HL-60 (cell line): ENCODE measurements at regions not wholly inside any gene's neighbourhood (a gene's known extent, or its start where the extent isn't known, plus 50 kb on each side); places are given as distances from the start of the nearest gene placed in this dataset.

ENCODE experiments used
- DNase-seq, 2 experiments: peaks; one replicate each; pipeline ENCODE4 v3.0.0-alpha.2; 2010 to 2020; ENCODE audit warnings: low read depth in 1 of 2, low spot score in 1 of 2
- H3K27ac ChIP-seq: fragments of 250-450 bp; sonication (Bioruptor Pico); replicated peaks from 2 replicates; pipeline ENCODE4 v1.5.1; 2020; ENCODE audit warnings: mild to moderate bottlenecking, moderate library complexity
- H3K27me3 ChIP-seq: fragments of 250-450 bp; sonication (Bioruptor Pico); 2 replicates; pipeline ENCODE4 v1.5.1; 2021; ENCODE audit warnings: mild to moderate bottlenecking, moderate library complexity; ENCODE audit not compliant: insufficient read depth, poor library complexity, severe bottlenecking
- H3K4me3 ChIP-seq: replicated peaks from 2 replicates; pipeline ENCODE4 v1.5.1; 2011; ENCODE audit warnings: mild to moderate bottlenecking, control low read depth, low read length; ENCODE audit not compliant: insufficient read depth
- GABPA ChIP-seq: IDR thresholded peaks from 2 replicates; pipeline ENCODE4 v1.6.1; 2012; ENCODE audit warnings: low read depth
- POLR2AphosphoS5 ChIP-seq: IDR thresholded peaks from 2 replicates; pipeline ENCODE4 v1.6.1; 2012; ENCODE audit warnings: low read depth
- SPI1 ChIP-seq: IDR thresholded peaks from 2 replicates; pipeline ENCODE4 v1.6.1; 2012; ENCODE audit warnings: low read depth, mild to moderate bottlenecking, borderline replicate concordance
- TF ChIP-seq, protein P1 (sequence below): IDR thresholded peaks from 2 replicates; pipeline ENCODE4 v1.6.1; 2012; ENCODE audit warnings: low read depth; ENCODE audit not compliant: insufficient replicate concordance
- TF ChIP-seq, protein P2 (sequence below): IDR thresholded peaks from one replicate; pipeline ENCODE4 v1.5.1; 2011; ENCODE audit warnings: low read length, control low read depth, inconsistent platforms; ENCODE audit not compliant: insufficient read depth

GRCh38 chr5:164433106-164433870 lies 927.9 kb downstream of the MAT2B start:
- Histone ChIP-seq H3K4me3 (no peak overlapping the region), H3K27ac (no peak overlapping the region), H3K27me3 (no peaks in the 10 kb centered on the region)
- no peak for DNase-seq
- TF ChIP-seq POLR2AphosphoS5 (no peak), GABPA (no peak), SPI1 (no peak)
- TF ChIP-seq, protein P1, sequence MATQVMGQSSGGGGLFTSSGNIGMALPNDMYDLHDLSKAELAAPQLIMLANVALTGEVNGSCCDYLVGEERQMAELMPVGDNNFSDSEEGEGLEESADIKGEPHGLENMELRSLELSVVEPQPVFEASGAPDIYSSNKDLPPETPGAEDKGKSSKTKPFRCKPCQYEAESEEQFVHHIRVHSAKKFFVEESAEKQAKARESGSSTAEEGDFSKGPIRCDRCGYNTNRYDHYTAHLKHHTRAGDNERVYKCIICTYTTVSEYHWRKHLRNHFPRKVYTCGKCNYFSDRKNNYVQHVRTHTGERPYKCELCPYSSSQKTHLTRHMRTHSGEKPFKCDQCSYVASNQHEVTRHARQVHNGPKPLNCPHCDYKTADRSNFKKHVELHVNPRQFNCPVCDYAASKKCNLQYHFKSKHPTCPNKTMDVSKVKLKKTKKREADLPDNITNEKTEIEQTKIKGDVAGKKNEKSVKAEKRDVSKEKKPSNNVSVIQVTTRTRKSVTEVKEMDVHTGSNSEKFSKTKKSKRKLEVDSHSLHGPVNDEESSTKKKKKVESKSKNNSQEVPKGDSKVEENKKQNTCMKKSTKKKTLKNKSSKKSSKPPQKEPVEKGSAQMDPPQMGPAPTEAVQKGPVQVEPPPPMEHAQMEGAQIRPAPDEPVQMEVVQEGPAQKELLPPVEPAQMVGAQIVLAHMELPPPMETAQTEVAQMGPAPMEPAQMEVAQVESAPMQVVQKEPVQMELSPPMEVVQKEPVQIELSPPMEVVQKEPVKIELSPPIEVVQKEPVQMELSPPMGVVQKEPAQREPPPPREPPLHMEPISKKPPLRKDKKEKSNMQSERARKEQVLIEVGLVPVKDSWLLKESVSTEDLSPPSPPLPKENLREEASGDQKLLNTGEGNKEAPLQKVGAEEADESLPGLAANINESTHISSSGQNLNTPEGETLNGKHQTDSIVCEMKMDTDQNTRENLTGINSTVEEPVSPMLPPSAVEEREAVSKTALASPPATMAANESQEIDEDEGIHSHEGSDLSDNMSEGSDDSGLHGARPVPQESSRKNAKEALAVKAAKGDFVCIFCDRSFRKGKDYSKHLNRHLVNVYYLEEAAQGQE = no peak
- TF ChIP-seq, protein P2, sequence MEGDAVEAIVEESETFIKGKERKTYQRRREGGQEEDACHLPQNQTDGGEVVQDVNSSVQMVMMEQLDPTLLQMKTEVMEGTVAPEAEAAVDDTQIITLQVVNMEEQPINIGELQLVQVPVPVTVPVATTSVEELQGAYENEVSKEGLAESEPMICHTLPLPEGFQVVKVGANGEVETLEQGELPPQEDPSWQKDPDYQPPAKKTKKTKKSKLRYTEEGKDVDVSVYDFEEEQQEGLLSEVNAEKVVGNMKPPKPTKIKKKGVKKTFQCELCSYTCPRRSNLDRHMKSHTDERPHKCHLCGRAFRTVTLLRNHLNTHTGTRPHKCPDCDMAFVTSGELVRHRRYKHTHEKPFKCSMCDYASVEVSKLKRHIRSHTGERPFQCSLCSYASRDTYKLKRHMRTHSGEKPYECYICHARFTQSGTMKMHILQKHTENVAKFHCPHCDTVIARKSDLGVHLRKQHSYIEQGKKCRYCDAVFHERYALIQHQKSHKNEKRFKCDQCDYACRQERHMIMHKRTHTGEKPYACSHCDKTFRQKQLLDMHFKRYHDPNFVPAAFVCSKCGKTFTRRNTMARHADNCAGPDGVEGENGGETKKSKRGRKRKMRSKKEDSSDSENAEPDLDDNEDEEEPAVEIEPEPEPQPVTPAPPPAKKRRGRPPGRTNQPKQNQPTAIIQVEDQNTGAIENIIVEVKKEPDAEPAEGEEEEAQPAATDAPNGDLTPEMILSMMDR = no peak

GRCh38 chr5:164435576-164435975 lies 930.2 kb downstream of the MAT2B start:
- DNase-seq = no peak
- Histone ChIP-seq H3K27ac (no peak overlapping the region), H3K27me3 (no peaks in the 10 kb centered on the region), H3K4me3 (no peak overlapping the region)
- TF ChIP-seq SPI1 = no peak
- no peak for TF ChIP-seq POLR2AphosphoS5
- TF ChIP-seq, protein P1 = no peak
- TF ChIP-seq, protein P2 = no peak
- no peak for TF ChIP-seq GABPA

GRCh38 chr5:164439799-164440198 lies 934.4 kb downstream of the MAT2B start:
- DNase-seq = no peak
- TF ChIP-seq, protein P2 = no peak
- TF ChIP-seq, protein P1 = no peak
- no peak for TF ChIP-seq POLR2AphosphoS5
- TF ChIP-seq GABPA = no peak
- no peak for TF ChIP-seq SPI1
- Histone ChIP-seq H3K27ac (no peak overlapping the region), H3K4me3 (no peak overlapping the region), H3K27me3 (no peaks in the 10 kb centered on the region)
